ENCODE measurements at regions not wholly inside any gene's neighbourhood (a gene's known extent, or its start where the extent isn't known, plus 50 kb on each side); places are given as distances from the start of the nearest gene placed in this dataset.

DNA sequence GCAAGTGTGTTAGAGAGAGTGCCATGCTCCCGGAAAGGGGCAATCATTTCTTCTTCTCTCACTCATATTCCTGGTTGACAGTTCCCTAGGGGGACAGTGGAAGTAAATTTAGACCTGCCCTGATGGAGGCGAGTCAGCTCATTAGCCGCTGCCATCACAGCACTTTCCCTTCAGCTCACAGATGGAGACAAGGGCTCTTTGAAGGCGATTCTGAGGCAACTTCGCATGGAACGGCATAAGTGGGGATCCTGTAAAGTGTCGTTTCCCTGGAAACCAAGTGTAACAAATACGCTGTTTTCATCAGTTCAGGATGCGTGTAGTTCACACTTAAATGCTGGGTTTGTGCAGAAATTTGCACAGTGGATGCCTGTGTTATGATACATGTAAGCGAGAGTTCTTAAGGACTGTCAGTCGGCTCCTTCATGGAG lies 114.5 kb upstream of the TMPRSS15 start:
- intact Hi-C loops (cut with DNase I): no loop called here
- no peak for DNase-seq (ENCODE audit: low spot score in 2 of 2)
- Histone ChIP-seq H3K36me3 (no peaks in the 10 kb centered on the region), H3K9me3 (no peaks in the 10 kb centered on the region), H3K4me1 (no peaks in the 10 kb centered on the region), H3K27me3 (no peaks in the 10 kb centered on the region), H3K27ac (no peak overlapping the region), H3K4me3 (no peak overlapping the region)
- TF ChIP-seq CTCF (IDR thresholded peaks at IDR 0.05): no peak

GRCh38 chr21:18521204-18521603 lies 117.6 kb upstream of the TMPRSS15 start:
- no peak for TF ChIP-seq CTCF (IDR thresholded peaks at IDR 0.05)
- no peak overlapping the region for H3K4me3 ChIP-seq
- no peaks in the 10 kb centered on the region for H3K9me3 ChIP-seq
- no peaks in the 10 kb centered on the region for H3K4me1 ChIP-seq
- H3K27me3 ChIP-seq: no peaks in the 10 kb centered on the region
- intact Hi-C loops (cut with DNase I): no loop called here
- H3K27ac ChIP-seq: no peak overlapping the region
- DNase-seq (ENCODE audit: low spot score in 2 of 2): no peak
- no peaks in the 10 kb centered on the region for H3K36me3 ChIP-seq

DNA sequence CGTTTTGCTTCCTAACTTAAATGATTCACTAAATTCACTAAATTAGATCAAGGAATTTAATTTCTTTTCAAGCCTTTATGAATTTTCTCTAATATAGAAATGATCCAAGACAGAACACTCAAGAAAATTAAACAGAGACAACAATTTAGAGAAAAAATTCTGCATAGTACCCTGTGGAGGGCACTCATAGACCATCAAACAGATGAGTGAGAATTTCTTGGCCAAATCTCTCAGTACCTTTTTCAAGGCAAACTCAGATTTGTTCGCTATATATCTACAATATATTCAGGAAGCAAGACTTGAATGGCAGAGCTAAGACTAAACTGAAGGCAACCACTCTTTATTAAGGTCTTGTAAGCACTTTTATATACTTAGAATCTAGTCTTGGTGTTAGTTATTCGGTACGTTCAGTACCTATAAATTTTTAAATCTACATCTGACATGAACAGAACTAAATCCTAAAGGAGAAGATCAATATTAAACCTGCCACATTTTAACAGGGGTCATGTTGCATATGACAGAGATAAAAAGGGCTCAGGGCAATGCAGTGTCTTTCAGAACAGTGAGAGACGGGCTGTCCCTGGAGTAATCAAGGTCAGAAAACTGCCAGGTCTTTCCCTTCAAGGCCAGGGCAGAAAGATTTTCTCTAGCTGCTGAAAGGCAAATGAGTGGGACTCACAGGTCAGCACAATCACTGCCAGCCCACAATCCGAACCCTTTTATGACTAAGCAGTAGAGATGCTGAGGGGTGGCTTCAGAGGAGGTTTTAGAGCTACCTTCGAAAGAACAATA lies 118.8 kb upstream of the TMPRSS15 start:
- no peak overlapping the region for H3K27ac ChIP-seq
- no peak for DNase-seq (ENCODE audit: low spot score in 2 of 2)
- no peak overlapping the region for H3K4me3 ChIP-seq
- no peaks in the 10 kb centered on the region for H3K36me3 ChIP-seq
- peak in 2 of 3 experiments; percentile 10 to 31 for TF ChIP-seq CTCF (IDR thresholded peaks at IDR 0.05)
- intact Hi-C loops (cut with DNase I): no loop called here
- no peaks in the 10 kb centered on the region for H3K9me3 ChIP-seq
- no peaks in the 10 kb centered on the region for H3K4me1 ChIP-seq
- H3K27me3 ChIP-seq: no peaks in the 10 kb centered on the region

GRCh38 chr21:18524097-18524880 lies 120.7 kb upstream of the TMPRSS15 start:
- Histone ChIP-seq H3K4me1 (no peaks in the 10 kb centered on the region), H3K27me3 (no peaks in the 10 kb centered on the region), H3K9me3 (no peaks in the 10 kb centered on the region), H3K4me3 (no peak overlapping the region), H3K27ac (no peak overlapping the region), H3K36me3 (no peaks in the 10 kb centered on the region)
- intact Hi-C loops (cut with DNase I): no loop called here
- no peak for DNase-seq (ENCODE audit: low spot score in 2 of 2)
- TF ChIP-seq CTCF (IDR thresholded peaks at IDR 0.05): no peak

- Histone ChIP-seq H3K27me3 (no peaks in the 10 kb centered on the region), H3K9me3 (no peaks in the 10 kb centered on the region), H3K27ac (no peak overlapping the region), H3K4me3 (no peak overlapping the region), H3K4me1 (no peaks in the 10 kb centered on the region), H3K36me3 (no peaks in the 10 kb centered on the region)
- DNase-seq (ENCODE audit: low spot score in 2 of 2): no peak
- TF ChIP-seq CTCF (IDR thresholded peaks at IDR 0.05): no peak
- intact Hi-C loops (cut with DNase I): no loop called here
Measured at GRCh38 chr21:18529254-18529653, 125.7 kb upstream of the TMPRSS15 start.
